Pancreas (tissue), 10 donors: ENCODE measurements at regions not wholly inside any gene's neighbourhood (a gene's known extent, or its start where the extent isn't known, plus 50 kb on each side); places are given as distances from the start of the nearest gene placed in this dataset.

Experiments
- ATAC-seq, 4 donors: fragments of 200-7000 bp; cut with Tn5 transposase; one replicate each; pipeline versions ENCODE4 v1.8.0 to v1.9.1; 2020; ENCODE audit warnings: mild to moderate bottlenecking in 4 of 4, moderate library complexity in 4 of 4
- DNase-seq, 6 donors: peaks; one replicate each; pipeline ENCODE4 v3.0.0-alpha.2; 2020
- FAIRE-seq: peaks from 2 replicates; lab custom pipeline; 2012; peaks lifted over from hg19 to GRCh38; lab: Jason Lieb, UNC
- H3K27ac ChIP-seq, 4 donors: fragments of 200-600 bp; sonication (generic); 1 replicate in 3 of 4; 2 replicates in 1 of 4; pipeline versions ENCODE4 v1.5.0 to v1.8.0; 2020
- H3K27me3 ChIP-seq, 4 donors: fragments of 200-600 bp; one replicate each; pipeline ENCODE4 v1.8.0; 2021
- H3K36me3 ChIP-seq, 3 donors: fragments of 200-600 bp; sonication (generic) in 1 of 3; one replicate each; pipeline versions ENCODE4 v1.5.0 to v1.8.0; 2020 to 2021
- H3K4me1 ChIP-seq, 3 donors: fragments of 200-600 bp; one replicate each; pipeline ENCODE4 v1.8.0; 2021
- H3K4me3 ChIP-seq, 4 donors: fragments of 200-600 bp; sonication (generic) in 2 of 4; one replicate each; pipeline versions ENCODE4 v1.5.0 to v1.8.0; 2020 to 2021
- H3K9me3 ChIP-seq, 4 donors: fragments of 200-600 bp; one replicate each; pipeline ENCODE4 v1.8.0; 2021
- CTCF ChIP-seq, 4 donors: fragments of 200-600 bp; sonication (generic) in 3 of 4; IDR thresholded peaks; one replicate each; pipeline versions ENCODE4 v1.5.0 to v1.8.0; 2021; ENCODE audit warnings: antibody characterized with exemption in 4 of 4
- WGBS, 2 donors: extraction: QIAGEN DNeasy Blood & Tissue Kit; methylation state at CpG; one replicate each; pipeline ENCODE4 v1.1.7; 2013; 5-methylcytosine and 5-hydroxymethylcytosine counted together
- intact Hi-C, 3 donors: fragments of 100-400 bp; cut with DNase I; formaldehyde crosslinking; loops; one replicate each; pipeline versions ENCODE4 v1.11.1 to v1.14.2; 2022
- donor health status: healthy with polysubstance abuse.
- donor health status: DM: no; HTN: no; CAD: no; lungs with moderate emphysema.
- donor health status: DM: no; HTN: no; CAD: no.
- donor health status: control.
- donor health status: control.
- donor health status: Bipolar disorder and iron deficiency.
- donor health status: DM: yes; HTN: yes; CAD: no.
- donor health status: DM: no; HTN: no; CAD: no.
- donor health status: DM: no; HTN: no; CAD: no.
- donor health status: DM: yes; HTN: yes; CAD: no.

- ATAC-seq (no peak), FAIRE-seq (no peak), DNase-seq (no peak)
- H3K36me3 ChIP-seq, result no peaks in the 10 kb centered on the region
- H3K9me3 ChIP-seq, result no peaks in the 10 kb centered on the region
- no peak overlapping the region for H3K27ac ChIP-seq
- intact Hi-C loops, result no loop called here
- WGBS, 2 donors, result 49 to 52% methylated on average over 2 of the region's 2 CpGs
- H3K27me3 ChIP-seq, result no peaks in the 10 kb centered on the region
- no peak overlapping the region for H3K4me3 ChIP-seq
- H3K4me1 ChIP-seq, result no peaks in the 10 kb centered on the region
- no peak for TF ChIP-seq CTCF (IDR thresholded peaks at IDR 0.05)
Observed at GRCh38 chr5:7218141-7218540, 177.8 kb upstream of the ADCY2 start.

- Histone ChIP-seq H3K9me3 (no peaks in the 10 kb centered on the region), H3K4me1 (no peaks in the 10 kb centered on the region), H3K27ac (no peak overlapping the region), H3K4me3 (no peak overlapping the region), H3K27me3 (no peaks in the 10 kb centered on the region), H3K36me3 (no peaks in the 10 kb centered on the region)
- no peak for DNase-seq
- 70 to 74% methylated on average over 4 of the region's 4 CpGs for WGBS, 2 donors
- TF ChIP-seq CTCF (IDR thresholded peaks at IDR 0.05), result no peak
- intact Hi-C loops, result no loop called here
- FAIRE-seq, result no peak
- no peak for ATAC-seq
Observed at GRCh38 chr5:7220156-7220555, 175.8 kb upstream of the ADCY2 start.

- Histone ChIP-seq H3K36me3 (no peaks in the 10 kb centered on the region), H3K4me1 (no peaks in the 10 kb centered on the region), H3K9me3 (no peaks in the 10 kb centered on the region), H3K27me3 (no peaks in the 10 kb centered on the region), H3K4me3 (no peak overlapping the region), H3K27ac (no peak overlapping the region)
- FAIRE-seq (no peak), ATAC-seq (no peak), DNase-seq (no peak)
- intact Hi-C loops, result no loop called here
- 81 to 85% methylated on average over 3 of the region's 3 CpGs for WGBS, 2 donors
- TF ChIP-seq CTCF (IDR thresholded peaks at IDR 0.05), result no peak
Observed at GRCh38 chr5:7221041-7221440, 174.9 kb upstream of the ADCY2 start.

GRCh38 chr5:7225826-7226225 is 170.1 kb upstream of the ADCY2 start:
- no peaks in the 10 kb centered on the region for H3K36me3 ChIP-seq
- no peak for TF ChIP-seq CTCF (IDR thresholded peaks at IDR 0.05)
- 68 to 72% methylated on average over 5 of the region's 5 CpGs for WGBS, 2 donors
- intact Hi-C loops, result no loop called here
- ATAC-seq (no peak), FAIRE-seq (no peak), DNase-seq (no peak)
- H3K27me3 ChIP-seq, result no peaks in the 10 kb centered on the region
- H3K27ac ChIP-seq, result no peak overlapping the region
- no peaks in the 10 kb centered on the region for H3K9me3 ChIP-seq
- no peak overlapping the region for H3K4me3 ChIP-seq
- H3K4me1 ChIP-seq, result no peaks in the 10 kb centered on the region

GRCh38 chr5:7242118-7242710 is 153.7 kb upstream of the ADCY2 start:
- Histone ChIP-seq H3K4me1 (no peaks in the 10 kb centered on the region), H3K4me3 (no peak overlapping the region), H3K9me3 (no peaks in the 10 kb centered on the region), H3K27me3 (no peaks in the 10 kb centered on the region), H3K27ac (no peak overlapping the region), H3K36me3 (no peaks in the 10 kb centered on the region)
- intact Hi-C loops, result no loop called here
- TF ChIP-seq CTCF (IDR thresholded peaks at IDR 0.05), result no peak
- WGBS, 2 donors, result 69 to 74% methylated on average over 10 of the region's 10 CpGs
- no peak for ATAC-seq
- DNase-seq, result no peak
- no peak for FAIRE-seq
